Prostate gland (tissue), 2 donors: ENCODE measurements at regions not wholly inside any gene's neighbourhood (a gene's known extent, or its start where the extent isn't known, plus 50 kb on each side); places are given as distances from the start of the nearest gene placed in this dataset.

Experiments
- DNase-seq: peaks from one replicate; pipeline ENCODE4 v3.0.0-alpha.2; 2019; ENCODE audit warnings: low spot score
- H3K27ac ChIP-seq, 2 donors: fragments of 200-600 bp; sonication (generic); 2 replicates each; pipeline ENCODE4 v1.5.1; 2017 to 2019
- H3K27me3 ChIP-seq: fragments of 200-600 bp; sonication (generic); replicated peaks from 2 replicates; pipeline ENCODE4 v1.5.1; 2019; ENCODE audit not compliant: insufficient read depth
- H3K36me3 ChIP-seq, 2 donors: fragments of 200-600 bp; sonication (generic); 1 replicate in 1 of 2; 2 replicates in 1 of 2; pipeline versions ENCODE4 v1.5.1 to v1.8.1; 2017 to 2019
- H3K4me1 ChIP-seq: fragments of 200-600 bp; sonication (generic); replicated peaks from 2 replicates; pipeline ENCODE4 v1.5.1; 2019
- H3K4me3 ChIP-seq, 2 donors: fragments of 200-600 bp; sonication (generic); 2 replicates each; pipeline ENCODE4 v1.5.1; 2017 to 2019
- H3K9me3 ChIP-seq: fragments of 200-600 bp; sonication (generic); 2 replicates; pipeline ENCODE4 v1.5.1; 2017
- CTCF ChIP-seq, 4 experiments: fragments of 200-600 bp in 2 of 4; fragments of 450-650 bp in 2 of 4; sonication (generic) in 2 of 4; IDR thresholded peaks; 1 replicate in 3 of 4; 2 replicates in 1 of 4; pipeline ENCODE4 v1.5.1; 2016 to 2019; ENCODE audit warnings: antibody characterized with exemption in 4 of 4, mild to moderate bottlenecking in 2 of 4, moderate library complexity in 2 of 4
- POLR2A ChIP-seq: fragments of 450-650 bp; IDR thresholded peaks from one replicate; pipeline ENCODE4 v1.6.1; 2016; ENCODE audit warnings: antibody characterized with exemption, mild to moderate bottlenecking
- POLR2AphosphoS5 ChIP-seq: sonication (generic); formaldehyde crosslinking; IDR thresholded peaks from one replicate; pipeline ENCODE4 v1.6.1; 2017; ENCODE audit warnings: antibody characterized with exemption
- WGBS: methylation state at CpG from one replicate; pipeline ENCODE4 v1.1.5; 2018; 5-methylcytosine and 5-hydroxymethylcytosine counted together
- intact Hi-C: fragments of 100-400 bp; cut with DNase I; formaldehyde crosslinking; loops from one replicate; pipeline ENCODE4 v1.14.2; 2022

- Histone ChIP-seq H3K4me3 (no peak overlapping the region), H3K27ac (no peak overlapping the region), H3K27me3 (no peaks in the 10 kb centered on the region), H3K4me1 (no peaks in the 10 kb centered on the region), H3K36me3 (no peaks in the 10 kb centered on the region), H3K9me3 (no peaks in the 10 kb centered on the region)
- no peak for TF ChIP-seq POLR2AphosphoS5
- TF ChIP-seq POLR2A = no peak
- no peak for TF ChIP-seq CTCF (IDR thresholded peaks at IDR 0.05)
- intact Hi-C loops = no loop called here
- no peak for DNase-seq
- 84% methylated on average over 2 of the region's 2 CpGs for WGBS
These were observed 236.2 kb upstream of the PREP start for GRCh38 chr6:105639124-105639523.

- Histone ChIP-seq H3K4me3 (no peak overlapping the region), H3K27ac (no peak overlapping the region), H3K9me3 (no peaks in the 10 kb centered on the region), H3K4me1 (no peaks in the 10 kb centered on the region), H3K36me3 (no peaks in the 10 kb centered on the region), H3K27me3 (no peaks in the 10 kb centered on the region)
- intact Hi-C loops = no loop called here
- no peak for DNase-seq
- TF ChIP-seq POLR2AphosphoS5 = no peak
- TF ChIP-seq POLR2A = no peak
- TF ChIP-seq CTCF (IDR thresholded peaks at IDR 0.05) = no peak
These were observed 230.9 kb upstream of the PREP start for GRCh38 chr6:105633814-105634213.

- DNase-seq = no peak
- no peak for TF ChIP-seq CTCF (IDR thresholded peaks at IDR 0.05)
- TF ChIP-seq POLR2AphosphoS5 = no peak
- TF ChIP-seq POLR2A = no peak
- WGBS = 86% methylated on average over 7 of the region's 7 CpGs
- Histone ChIP-seq H3K4me3 (no peak overlapping the region), H3K36me3 (no peaks in the 10 kb centered on the region), H3K9me3 (no peaks in the 10 kb centered on the region), H3K27me3 (no peaks in the 10 kb centered on the region), H3K27ac (no peak overlapping the region), H3K4me1 (no peaks in the 10 kb centered on the region)
- intact Hi-C loops = no loop called here
These were observed 225.4 kb upstream of the PREP start for GRCh38 chr6:105628156-105628860.

GRCh38 chr6:105626295-105627158, 223.6 kb upstream of the PREP start:
- H3K4me1 ChIP-seq = no peaks in the 10 kb centered on the region
- 88% methylated on average over 2 of the region's 2 CpGs for WGBS
- no peaks in the 10 kb centered on the region for H3K27me3 ChIP-seq
- TF ChIP-seq POLR2A = no peak
- no peak for DNase-seq
- H3K36me3 ChIP-seq = no peaks in the 10 kb centered on the region
- H3K9me3 ChIP-seq = no peaks in the 10 kb centered on the region
- no peak overlapping the region for H3K27ac ChIP-seq
- intact Hi-C loops = no loop called here
- no peak overlapping the region for H3K4me3 ChIP-seq

GRCh38 chr6:105624021-105624420, 221.1 kb upstream of the PREP start:
- intact Hi-C loops = no loop called here
- H3K27ac ChIP-seq = no peak overlapping the region
- no peaks in the 10 kb centered on the region for H3K9me3 ChIP-seq
- H3K4me3 ChIP-seq = no peak overlapping the region
- whole genome bisulfite sequencing = 57% methylated on average over 3 of the region's 3 CpGs
- DNase-seq = no peak
- H3K36me3 ChIP-seq = no peaks in the 10 kb centered on the region
- TF ChIP-seq CTCF (IDR thresholded peaks at IDR 0.05) (no peak), POLR2AphosphoS5 (no peak), POLR2A (no peak)
- H3K27me3 ChIP-seq = no peaks in the 10 kb centered on the region
- no peaks in the 10 kb centered on the region for H3K4me1 ChIP-seq
